A549 (cell line): ENCODE measurements at regions not wholly inside any gene's neighbourhood (a gene's known extent, or its start where the extent isn't known, plus 50 kb on each side); places are given as distances from the start of the nearest gene placed in this dataset.

Experiments used
- ATAC-seq, 2 experiments: fragments of 200-7000 bp in 1 of 2; fragments of >200 bp in 1 of 2; cut with Nextera tagmentation in 1 of 2; cut with Tn5 transposase in 1 of 2; 3 replicates each; pipeline versions ENCODE4 v1.8.0 to v1.9.1; 2018 to 2020; ENCODE audit warnings: mild to moderate bottlenecking in 1 of 2, moderate library complexity in 1 of 2
- CTCF ChIA-PET: fragments of 300-600 bp; sonication (Branson Sonifier 250); formaldehyde crosslinking; extraction: SDS; loops from one replicate; lab custom pipeline; 2021; ENCODE audit warnings: antibody characterized with exemption, inconsistent platforms; lab: Yijun Ruan, JAX
- POLR2A ChIA-PET: fragments of 350-600 bp; formaldehyde crosslinking; extraction: SDS; loops from one replicate; lab custom pipeline; 2021; ENCODE audit warnings: antibody characterized with exemption, inconsistent platforms; lab: Yijun Ruan, JAX
- DNase-seq, 2 experiments: peaks; one replicate each; pipeline versions ENCODE4 v3.0.0 to v3.0.0-alpha.2; 2011 to 2016; ENCODE audit warnings: low read depth in 1 of 2, low spot score in 1 of 2
- FAIRE-seq: peaks from 2 replicates; lab custom pipeline; 2011; peaks lifted over from hg19 to GRCh38; lab: Jason Lieb, UNC
- H3K27ac ChIP-seq, 2 experiments: fragments of >200 bp; sonication (Bioruptor Twin); formaldehyde crosslinking; 3 replicates each; pipeline ENCODE4 v1.5.1; 2016 to 2017
- H3K4me1 ChIP-seq: fragments of >200 bp; sonication (Bioruptor Twin); formaldehyde crosslinking; 3 replicates; pipeline ENCODE4 v1.6.1; 2016
- H3K4me2 ChIP-seq: fragments of >200 bp; sonication (Bioruptor Twin); formaldehyde crosslinking; 3 replicates; pipeline ENCODE4 v1.6.1; 2016
- H3K4me3 ChIP-seq: fragments of >200 bp; sonication (Bioruptor Twin); formaldehyde crosslinking; 3 replicates; pipeline ENCODE4 v1.5.1; 2016
- H3K9me3 ChIP-seq: fragments of >200 bp; sonication (Bioruptor Twin); formaldehyde crosslinking; 3 replicates; pipeline ENCODE4 v1.6.1; 2016
- CBX2 ChIP-seq: fragments of 200-600 bp; sonication (generic); IDR thresholded peaks from 2 replicates; pipeline ENCODE4 v1.6.1; 2016; ENCODE audit warnings: low read depth, mild to moderate bottlenecking, borderline replicate concordance
- CBX8 ChIP-seq: fragments of 200-600 bp; sonication (generic); IDR thresholded peaks from 2 replicates; pipeline ENCODE4 v1.6.1; 2016
- EHF ChIP-seq: fragments of 250-450 bp; sonication (Bioruptor Pico); IDR thresholded peaks from 2 replicates; pipeline ENCODE4 v1.5.0; 2020; ENCODE audit warnings: mild to moderate bottlenecking
- ESRRA ChIP-seq: fragments of 150-350 bp; IDR thresholded peaks from 2 replicates; pipeline ENCODE4 v1.6.1; 2014; ENCODE audit warnings: mild to moderate bottlenecking, low read length, borderline replicate concordance
- HOXA7 ChIP-seq: fragments of 250-450 bp; sonication (Bioruptor Pico); IDR thresholded peaks from 2 replicates; pipeline ENCODE4 v1.5.0; 2020; ENCODE audit warnings: mild to moderate bottlenecking, moderate library complexity
- HOXB13 ChIP-seq: fragments of 250-450 bp; sonication (Bioruptor Pico); IDR thresholded peaks from 2 replicates; pipeline ENCODE4 v1.5.0; 2020; ENCODE audit warnings: low read depth, mild to moderate bottlenecking, moderate library complexity
- HOXB5 ChIP-seq: fragments of 250-450 bp; sonication (Bioruptor Pico); IDR thresholded peaks from 2 replicates; pipeline ENCODE4 v1.5.0; 2020; ENCODE audit warnings: mild to moderate bottlenecking, moderate library complexity
- JUN ChIP-seq, 2 experiments: fragments of >200 bp; sonication (Bioruptor Twin); formaldehyde crosslinking; IDR thresholded peaks; 2 replicates in 1 of 2; 3 replicates in 1 of 2; pipeline ENCODE4 v1.6.1; 2016 to 2017
- KDM1A ChIP-seq: fragments of 200-600 bp; sonication (generic); IDR thresholded peaks from 2 replicates; pipeline ENCODE4 v1.6.1; 2016; ENCODE audit warnings: low read depth, mild to moderate bottlenecking
- MAFK ChIP-seq: fragments of 450-650 bp; IDR thresholded peaks from 2 replicates; pipeline ENCODE4 v1.6.1; 2014; ENCODE audit not compliant: partially characterized antibody
- MYC ChIP-seq: IDR thresholded peaks from 2 replicates; pipeline ENCODE4 v1.6.1; 2012; ENCODE audit warnings: mild to moderate bottlenecking, inconsistent platforms, low read length, improper control_type of control experiment, borderline replicate concordance
- NFE2L2 ChIP-seq: fragments of 150-350 bp; conservative IDR thresholded peaks from 2 replicates; pipeline ENCODE4 v1.6.1; 2014; ENCODE audit warnings: low read length
- NPAS2 ChIP-seq: fragments of 250-450 bp; sonication (Bioruptor Pico); IDR thresholded peaks from 2 replicates; pipeline ENCODE4 v1.8.0; 2022; ENCODE audit warnings: mild to moderate bottlenecking, moderate library complexity, borderline replicate concordance
- POLR2A ChIP-seq: IDR thresholded peaks from 2 replicates; pipeline ENCODE4 v1.6.1; 2012; ENCODE audit warnings: mild to moderate bottlenecking, low read length
- POLR2AphosphoS2 ChIP-seq: conservative IDR thresholded peaks from 2 replicates; pipeline ENCODE4 v1.6.1; 2012; ENCODE audit warnings: low read length, improper control_type of control experiment, inconsistent platforms
- RNF2 ChIP-seq: fragments of 200-600 bp; sonication (generic); IDR thresholded peaks from 2 replicates; pipeline ENCODE4 v1.6.1; 2016; ENCODE audit warnings: low read depth, mild to moderate bottlenecking, antibody characterized with exemption, moderate library complexity, borderline replicate concordance
- SMC3 ChIP-seq: fragments of >200 bp; sonication (Bioruptor Twin); formaldehyde crosslinking; IDR thresholded peaks from 3 replicates; pipeline ENCODE4 v1.6.1; 2018; ENCODE audit warnings: inconsistent platforms
- SREBF2 ChIP-seq: fragments of 450-650 bp; IDR thresholded peaks from 2 replicates; pipeline ENCODE4 v1.6.1; 2014; ENCODE audit warnings: mild to moderate bottlenecking, moderate library complexity
- ZC3H11A ChIP-seq: fragments of 450-650 bp; IDR thresholded peaks from 2 replicates; pipeline ENCODE4 v1.6.1; 2014; ENCODE audit warnings: antibody characterized with exemption, mild to moderate bottlenecking
- ZFP36 ChIP-seq: fragments of 450-650 bp; IDR thresholded peaks from 2 replicates; pipeline ENCODE4 v1.6.1; 2014; ENCODE audit warnings: borderline replicate concordance; ENCODE audit not compliant: partially characterized antibody
- ZNF302 ChIP-seq: fragments of 250-450 bp; sonication (Bioruptor Pico); IDR thresholded peaks from 2 replicates; pipeline ENCODE4 v1.9.0; 2021; ENCODE audit warnings: inconsistent platforms, mild to moderate bottlenecking, moderate library complexity
- WGBS: methylation state at CpG from one replicate; pipeline ENCODE4 v1.1.6; 2017; ENCODE audit errors: missing lambda C conversion rate; 5-methylcytosine and 5-hydroxymethylcytosine counted together
- TF ChIP-seq, protein P1 (sequence below): IDR thresholded peaks from 2 replicates; pipeline ENCODE4 v1.6.1; 2012
- TF ChIP-seq, protein P2 (sequence below): fragments of >200 bp; sonication (Bioruptor Twin); formaldehyde crosslinking; IDR thresholded peaks from 3 replicates; pipeline ENCODE4 v1.6.1; 2016
- TF ChIP-seq, protein P3 (sequence below): IDR thresholded peaks from 2 replicates; pipeline ENCODE4 v1.6.1; 2012

DNA sequence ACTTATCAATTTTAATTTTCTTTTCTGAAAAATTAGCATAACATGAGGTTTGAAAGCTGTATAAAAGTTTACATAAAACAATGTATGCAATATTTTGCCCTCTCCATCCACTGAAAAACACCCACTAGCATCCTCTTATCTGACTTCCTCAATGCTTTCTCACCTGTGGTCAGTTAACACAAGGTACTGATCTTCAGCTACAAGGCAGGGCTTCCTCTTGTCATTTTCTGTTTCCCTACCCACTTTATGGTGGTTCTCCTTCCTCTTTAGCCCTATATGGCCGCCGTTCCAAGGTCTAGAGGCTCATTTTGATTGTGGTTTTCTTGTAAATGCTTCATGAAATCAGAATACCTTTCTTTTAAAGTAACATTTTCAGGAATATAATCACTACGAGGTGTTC, 618.6 kb upstream of the CPEB2 start:
- ATAC-seq (no peak), DNase-seq (no peak), FAIRE-seq (no peak)
- 53% methylated on average over 3 of the region's 3 CpGs for WGBS
- no peak for TF ChIP-seq HOXB5
- TF ChIP-seq POLR2AphosphoS2 = no peak
- TF ChIP-seq NPAS2 (CRISPR knock-in tag) = no peak
- TF ChIP-seq ZFP36 = no peak
- TF ChIP-seq MYC = no peak
- TF ChIP-seq ZNF302 (CRISPR knock-in tag) = no peak
- no peak for TF ChIP-seq ESRRA
- no peak for TF ChIP-seq KDM1A
- TF ChIP-seq, protein P1, sequence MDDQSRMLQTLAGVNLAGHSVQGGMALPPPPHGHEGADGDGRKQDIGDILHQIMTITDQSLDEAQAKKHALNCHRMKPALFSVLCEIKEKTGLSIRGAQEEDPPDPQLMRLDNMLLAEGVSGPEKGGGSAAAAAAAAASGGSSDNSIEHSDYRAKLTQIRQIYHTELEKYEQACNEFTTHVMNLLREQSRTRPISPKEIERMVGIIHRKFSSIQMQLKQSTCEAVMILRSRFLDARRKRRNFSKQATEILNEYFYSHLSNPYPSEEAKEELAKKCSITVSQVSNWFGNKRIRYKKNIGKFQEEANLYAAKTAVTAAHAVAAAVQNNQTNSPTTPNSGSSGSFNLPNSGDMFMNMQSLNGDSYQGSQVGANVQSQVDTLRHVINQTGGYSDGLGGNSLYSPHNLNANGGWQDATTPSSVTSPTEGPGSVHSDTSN = no peak
- TF ChIP-seq NFE2L2 = no peak
- TF ChIP-seq CBX8 = no peak
- TF ChIP-seq, protein P2, sequence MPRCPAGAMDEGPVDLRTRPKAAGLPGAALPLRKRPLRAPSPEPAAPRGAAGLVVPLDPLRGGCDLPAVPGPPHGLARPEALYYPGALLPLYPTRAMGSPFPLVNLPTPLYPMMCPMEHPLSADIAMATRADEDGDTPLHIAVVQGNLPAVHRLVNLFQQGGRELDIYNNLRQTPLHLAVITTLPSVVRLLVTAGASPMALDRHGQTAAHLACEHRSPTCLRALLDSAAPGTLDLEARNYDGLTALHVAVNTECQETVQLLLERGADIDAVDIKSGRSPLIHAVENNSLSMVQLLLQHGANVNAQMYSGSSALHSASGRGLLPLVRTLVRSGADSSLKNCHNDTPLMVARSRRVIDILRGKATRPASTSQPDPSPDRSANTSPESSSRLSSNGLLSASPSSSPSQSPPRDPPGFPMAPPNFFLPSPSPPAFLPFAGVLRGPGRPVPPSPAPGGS = no peak
- no peak for TF ChIP-seq SMC3
- no peak for TF ChIP-seq HOXB13 (CRISPR knock-in tag)
- no peak for TF ChIP-seq POLR2A
- no peak for TF ChIP-seq RNF2
- no peak for TF ChIP-seq HOXA7
- TF ChIP-seq, protein P3, sequence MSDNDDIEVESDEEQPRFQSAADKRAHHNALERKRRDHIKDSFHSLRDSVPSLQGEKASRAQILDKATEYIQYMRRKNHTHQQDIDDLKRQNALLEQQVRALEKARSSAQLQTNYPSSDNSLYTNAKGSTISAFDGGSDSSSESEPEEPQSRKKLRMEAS = no peak
- no peak for TF ChIP-seq MAFK
- no peak for TF ChIP-seq EHF (CRISPR knock-in tag)
- ChIA-PET CTCF (no interaction called here), POLR2A (no interaction called here)
- H3K9me3 ChIP-seq = peaks cover 9% of the 10 kb centered on the region
- H3K27ac ChIP-seq = no peak overlapping the region
- no peaks in the 10 kb centered on the region for H3K4me1 ChIP-seq
- no peak overlapping the region for H3K4me3 ChIP-seq
- no peak overlapping the region for H3K4me2 ChIP-seq

DNA sequence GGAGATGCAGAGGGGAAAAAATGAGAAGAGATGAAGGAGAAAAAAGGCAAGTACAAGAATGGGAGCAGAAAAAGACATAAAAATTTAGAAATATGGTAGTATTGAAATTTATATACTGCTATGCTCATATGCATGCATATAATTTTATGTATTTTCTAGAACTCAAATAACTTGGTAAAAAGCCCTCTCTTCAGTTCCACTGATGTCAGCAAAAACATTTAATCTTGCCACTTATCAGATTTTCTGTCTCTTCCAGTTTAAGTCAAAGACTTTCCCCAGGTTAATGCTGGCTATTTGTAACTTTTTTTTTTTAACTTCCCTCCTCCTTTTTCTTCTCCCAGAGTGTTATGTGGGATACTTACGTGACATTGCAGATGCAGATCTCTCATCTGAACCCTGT, 617.5 kb upstream of the CPEB2 start:
- Histone ChIP-seq H3K9me3 (no peaks in the 10 kb centered on the region; the same call in 1 of the 3 replicates), H3K4me2 (no peak overlapping the region), H3K4me1 (no peaks in the 10 kb centered on the region), H3K4me3 (no peak overlapping the region), H3K27ac (no peak overlapping the region)
- CTCF ChIA-PET = no interaction called here
- FAIRE-seq (no peak), DNase-seq (no peak), ATAC-seq (no peak)
- POLR2A ChIA-PET = no interaction called here
- TF ChIP-seq MAFK = peak; percentile 5
- TF ChIP-seq JUN (IDR thresholded peaks at IDR 0.05) = no peak
- 91% methylated on average over 1 of the region's 1 CpG for WGBS

DNA sequence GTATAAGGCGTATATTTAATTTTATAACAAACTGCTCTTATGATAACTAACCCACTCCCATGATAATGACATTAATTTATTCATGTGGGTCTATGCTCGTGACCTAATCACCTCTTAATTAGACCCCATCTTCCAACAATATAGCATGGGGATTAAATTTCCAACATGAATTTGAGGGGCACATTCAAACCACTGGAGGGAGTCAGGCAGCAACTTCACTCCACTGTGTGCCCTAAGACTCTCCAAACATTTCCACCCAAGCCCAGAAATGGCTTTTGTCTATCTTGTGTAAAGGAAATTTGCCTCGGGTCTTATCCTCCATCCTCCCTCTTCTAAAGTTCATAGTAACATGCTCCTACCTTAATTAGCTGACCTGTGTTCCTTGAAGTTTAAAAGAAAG, 616.1 kb upstream of the CPEB2 start:
- 72% methylated on average over 3 of the region's 3 CpGs for WGBS
- ChIA-PET POLR2A (no interaction called here), CTCF (no interaction called here)
- Histone ChIP-seq H3K4me1 (no peaks in the 10 kb centered on the region), H3K27ac (no peak overlapping the region), H3K4me3 (no peak overlapping the region), H3K9me3 (no peaks in the 10 kb centered on the region; the same call in 2 of the 3 replicates), H3K4me2 (no peak overlapping the region)
- no peak for FAIRE-seq
- no peak for DNase-seq
- ATAC-seq = no peak
- TF ChIP-seq, protein P3 = no peak
- TF ChIP-seq SREBF2 (no peak), CBX2 (no peak), ZC3H11A (no peak)
